K562 (cell line): ENCODE measurements at regions not wholly inside any gene's neighbourhood (a gene's known extent, or its start where the extent isn't known, plus 50 kb on each side); places are given as distances from the start of the nearest gene placed in this dataset.

Experiments
- ATAC-seq: fragments of 200-7000 bp; cut with Tn5 transposase; 3 replicates; pipeline ENCODE4 v1.9.1; 2020; ENCODE audit warnings: moderate library complexity
- BruUV-seq: library from RNA; stranded (reverse); fragments of 400-500 nt; replicated peaks from 2 replicates; lab custom pipeline; 2021; lab: Mats Ljungman, UMichigan
- CTCF ChIA-PET: fragments of 300-600 bp; formaldehyde crosslinking; extraction: SDS; loops from one replicate; lab custom pipeline; 2021; ENCODE audit warnings: low intra/inter-chr PET ratio; lab: Yijun Ruan, JAX
- POLR2A ChIA-PET: fragments of 300-600, 350-650 bp; sonication (Branson Sonifier 250); formaldehyde crosslinking; extraction: SDS; loops from one replicate; lab custom pipeline; 2021; ENCODE audit warnings: antibody characterized with exemption, inconsistent platforms; lab: Yijun Ruan, JAX
- DNase-seq, 4 experiments: peaks; one replicate each; pipeline versions ENCODE4 v3.0.0 to v3.0.0-alpha.2; 2011 to 2018; ENCODE audit warnings: low spot score in 3 of 4, mixed read lengths in 3 of 4; ENCODE audit errors: extremely low read depth in 1 of 4
- FAIRE-seq: peaks from 2 replicates; lab custom pipeline; 2011; peaks lifted over from hg19 to GRCh38; lab: Jason Lieb, UNC
- H2AFZ ChIP-seq: 2 replicates; pipeline ENCODE4 v1.6.0; 2011; ENCODE audit warnings: low read depth, low read length, control low read depth, inconsistent platforms
- H3K27ac ChIP-seq: fragments of 200-600 bp; 3 replicates; pipeline ENCODE4 v1.8.0; 2011; ENCODE audit warnings: low read depth, mild to moderate bottlenecking, control low read depth, inconsistent platforms, low read length, moderate library complexity, mixed read lengths; ENCODE audit errors: extremely low read depth
- H3K27me3 ChIP-seq, 2 experiments: fragments of 300-600 bp in 1 of 2; 2 replicates in 1 of 2; 3 replicates in 1 of 2; pipeline versions ENCODE4 v1.6.0 to v1.8.0; 2011; ENCODE audit warnings: inconsistent platforms in 2 of 2, low read length in 2 of 2, mild to moderate bottlenecking in 1 of 2, mixed read lengths in 1 of 2, moderate library complexity in 1 of 2; ENCODE audit not compliant: control insufficient read depth in 2 of 2, insufficient read depth in 2 of 2
- H3K36me3 ChIP-seq: fragments of 300-600 bp; 3 replicates; pipeline ENCODE4 v1.8.0; 2011; ENCODE audit warnings: mild to moderate bottlenecking, low read length, inconsistent platforms; ENCODE audit not compliant: control insufficient read depth, insufficient read depth
- H3K4me1 ChIP-seq, 2 experiments: fragments of 200-600 bp in 1 of 2; replicated peaks in 1 of 2; 2 replicates in 1 of 2; 3 replicates in 1 of 2; pipeline versions ENCODE4 v1.5.1 to v1.8.0; 2011; ENCODE audit warnings: inconsistent platforms in 2 of 2, low read length in 2 of 2, mild to moderate bottlenecking in 1 of 2, mixed read lengths in 1 of 2, moderate library complexity in 1 of 2; ENCODE audit not compliant: control insufficient read depth in 2 of 2, insufficient read depth in 2 of 2
- H3K4me2 ChIP-seq: 2 replicates; pipeline ENCODE4 v1.6.1; 2011; ENCODE audit warnings: low read length, control low read depth, inconsistent platforms, mixed read lengths; ENCODE audit not compliant: insufficient read depth
- H3K4me3 ChIP-seq: fragments of 200-600 bp; sonication (generic), shearing (Covaris generic); 2 replicates; pipeline ENCODE4 v1.5.1; 2016; ENCODE audit warnings: control low read depth, inconsistent platforms
- H3K79me2 ChIP-seq: fragments of 200-600 bp; 3 replicates; pipeline ENCODE4 v1.8.0; 2011; ENCODE audit warnings: low read length, inconsistent platforms; ENCODE audit not compliant: control insufficient read depth, insufficient read depth
- H3K9ac ChIP-seq, 2 experiments: 2 replicates each; pipeline versions ENCODE4 v1.6.0 to v1.6.1; 2011; ENCODE audit warnings: low read depth in 2 of 2, low read length in 2 of 2, control low read depth in 1 of 2, inconsistent platforms in 1 of 2, mild to moderate bottlenecking in 1 of 2, mixed read lengths in 1 of 2; ENCODE audit not compliant: insufficient read depth in 1 of 2
- H3K9me1 ChIP-seq: one replicate; pipeline ENCODE4 v1.6.0; 2011; ENCODE audit warnings: inconsistent platforms, mild to moderate bottlenecking, low read length, moderate library complexity; ENCODE audit not compliant: control insufficient read depth, insufficient read depth
- H3K9me3 ChIP-seq: replicated peaks from 2 replicates; pipeline ENCODE4 v1.5.1; 2011; ENCODE audit warnings: low read depth, low read length, inconsistent platforms; ENCODE audit not compliant: control insufficient read depth, insufficient read depth
- H4K20me1 ChIP-seq: replicated peaks from 2 replicates; pipeline ENCODE4 v1.6.1; 2011; ENCODE audit warnings: low read length, inconsistent platforms, mixed read lengths; ENCODE audit not compliant: control insufficient read depth, insufficient read depth
- ASH1L ChIP-seq: fragments of 450-650 bp; IDR thresholded peaks from 2 replicates; pipeline ENCODE4 v1.6.1; 2018; ENCODE audit warnings: borderline replicate concordance, mild to moderate bottlenecking, low read depth; ENCODE audit not compliant: partially characterized antibody
- ATF1 ChIP-seq, 2 experiments: fragments of 450-650 bp in 1 of 2; IDR thresholded peaks; 2 replicates each; pipeline ENCODE4 v1.6.1; 2016; ENCODE audit warnings: missing compliant biosample characterization in 1 of 2, missing genetic modification characterization in 1 of 2
- CHAMP1 ChIP-seq: fragments of 450-650 bp; IDR thresholded peaks from 2 replicates; pipeline ENCODE4 v1.6.1; 2016; ENCODE audit warnings: mild to moderate bottlenecking
- MTA3 ChIP-seq: fragments of 450-650 bp; formaldehyde crosslinking; IDR thresholded peaks from 2 replicates; pipeline ENCODE4 v1.6.1; 2017; ENCODE audit warnings: mild to moderate bottlenecking, borderline replicate concordance
- NCOA4 ChIP-seq: fragments of 450-650 bp; IDR thresholded peaks from 2 replicates; pipeline ENCODE4 v1.6.1; 2018; ENCODE audit warnings: mild to moderate bottlenecking; ENCODE audit not compliant: partially characterized antibody
- NFATC3 ChIP-seq: fragments of 450-650 bp; IDR thresholded peaks from 2 replicates; pipeline ENCODE4 v1.6.1; 2017; ENCODE audit warnings: mild to moderate bottlenecking
- RNF2 ChIP-seq: sonication (generic); IDR thresholded peaks from 2 replicates; pipeline ENCODE4 v1.6.1; 2016
- SFPQ ChIP-seq: fragments of 200-400 bp; formaldehyde crosslinking; IDR thresholded peaks from 2 replicates; pipeline ENCODE4 v1.6.1; 2017; ENCODE audit warnings: mild to moderate bottlenecking, low read depth, low read length, moderate library complexity
- SIX5 ChIP-seq, 2 experiments: IDR thresholded peaks; 2 replicates each; pipeline ENCODE4 v1.6.1; 2011; ENCODE audit warnings: low read length in 2 of 2, borderline replicate concordance in 1 of 2, low read depth in 1 of 2, mild to moderate bottlenecking in 1 of 2, moderate library complexity in 1 of 2; ENCODE audit not compliant: insufficient read depth in 1 of 2
- SMARCB1 ChIP-seq: IDR thresholded peaks from 2 replicates; pipeline ENCODE4 v1.6.1; 2011; ENCODE audit warnings: improper control_type of control experiment, low read depth; ENCODE audit not compliant: insufficient read length
- STAG1 ChIP-seq: sonication (generic); formaldehyde crosslinking; IDR thresholded peaks from 2 replicates; pipeline ENCODE4 v1.5.0; 2020; ENCODE audit warnings: missing genetic modification reagents, borderline replicate concordance
- ZBTB9 ChIP-seq: fragments of 450-650 bp; formaldehyde crosslinking; IDR thresholded peaks from 2 replicates; pipeline ENCODE4 v1.4.0; 2020; ENCODE audit warnings: mild to moderate bottlenecking, moderate library complexity
- ZNF121 ChIP-seq: sonication (generic); formaldehyde crosslinking; conservative IDR thresholded peaks from 2 replicates; pipeline ENCODE4 v1.8.0; 2022; ENCODE audit warnings: missing genetic modification reagents
- ZNF134 ChIP-seq: fragments of 250-450 bp; sonication (Bioruptor Pico); conservative IDR thresholded peaks from 2 replicates; pipeline ENCODE4 v1.4.0; 2020
- ZNF184 ChIP-seq: sonication (generic); formaldehyde crosslinking; IDR thresholded peaks from 2 replicates; pipeline ENCODE4 v1.5.0; 2020; ENCODE audit warnings: missing genetic modification reagents
- WGBS: fragments of 100-300 bp; shearing (Covaris generic); methylation state at CpG from one replicate; pipeline ENCODE4 v1.1.6; 2016; ENCODE audit warnings: low coverage, mixed read lengths; ENCODE audit not compliant: insufficient coverage; ENCODE audit errors: missing lambda C conversion rate; 5-methylcytosine and 5-hydroxymethylcytosine counted together
- in situ Hi-C: fragments of 300-500 bp; cut with MboI; formaldehyde crosslinking; loops from 4 replicates; pipeline ENCODE4 v1.15.0; 2018; ENCODE audit warnings: inconsistent platforms, mixed read lengths
- intact Hi-C: fragments of 100-400 bp; cut with micrococcal nuclease; formaldehyde crosslinking; loops from 2 replicates; pipeline ENCODE4 v1.14.2; 2022

GRCh38 chr18:70709144-70709543 is 420.3 kb downstream of the SOCS6 start:
- no peak overlapping the region for H3K27ac ChIP-seq
- no peaks in the 10 kb centered on the region for H3K9me1 ChIP-seq
- ATAC-seq (no peak), DNase-seq (no peak), FAIRE-seq (no peak)
- H3K4me1 ChIP-seq: no peaks in the 10 kb centered on the region
- H3K79me2 ChIP-seq: no peaks in the 10 kb centered on the region
- intact Hi-C loops: no loop called here
- H3K27me3 ChIP-seq: no peaks in the 10 kb centered on the region
- no peak overlapping the region for H2AFZ ChIP-seq
- ChIA-PET CTCF (no interaction called here), POLR2A (no interaction called here)
- 0% methylated on average over 2 of the region's 4 CpGs for WGBS
- H3K36me3 ChIP-seq: no peaks in the 10 kb centered on the region
- H4K20me1 ChIP-seq: no peaks in the 10 kb centered on the region
- TF ChIP-seq ZNF134 (CRISPR knock-in tag): no peak
- no peak for TF ChIP-seq CHAMP1
- no peak for TF ChIP-seq ZNF121
- no peak for TF ChIP-seq ASH1L
- no peak for TF ChIP-seq SIX5 (IDR thresholded peaks at IDR 0.05; ENCODE audit: borderline replicate concordance in 1 of 2, insufficient read depth in 1 of 2, low read depth in 1 of 2, low read length in 2 of 2)
- TF ChIP-seq SFPQ: no peak
- no peak for TF ChIP-seq RNF2
- TF ChIP-seq NFATC3: no peak
- no peak for TF ChIP-seq ATF1 (CRISPR knock-in tag; IDR thresholded peaks at IDR 0.05)
- no peak for TF ChIP-seq ATF1 (tag; IDR thresholded peaks at IDR 0.05)
- TF ChIP-seq SMARCB1: no peak
- TF ChIP-seq STAG1 (CRISPR knock-in tag): no peak
- no peak for TF ChIP-seq ZNF184 (CRISPR knock-in tag)
- TF ChIP-seq NCOA4: no peak
- TF ChIP-seq MTA3: no peak
- no peak for TF ChIP-seq ZBTB9
- no peak overlapping the region for H3K9ac ChIP-seq
- no TSS peak for BruUV-seq
- H3K4me3 ChIP-seq: no peak overlapping the region
- no peaks in the 10 kb centered on the region for H3K9me3 ChIP-seq
- no peak overlapping the region for H3K4me2 ChIP-seq
- in situ Hi-C loops: no loop called here
